ENCODE measurements at regions not wholly inside any gene's neighbourhood (a gene's known extent, or its start where the extent isn't known, plus 50 kb on each side); places are given as distances from the start of the nearest gene placed in this dataset.

GRCh38 chr6:101110814-101111213, 229.7 kb upstream of the ASCC3 start:
- Histone ChIP-seq H3K4me2 (ENCODE audit: insufficient read depth, low read length) (no peak overlapping the region), H3K27me3 (ENCODE audit: insufficient read depth, low read length) (no peaks in the 10 kb centered on the region), H3K4me1 (ENCODE audit: insufficient read depth, low read length) (no peaks in the 10 kb centered on the region), H2AFZ (ENCODE audit: low read length) (no peak overlapping the region), H3K79me2 (ENCODE audit: insufficient read depth, low read length) (no peaks in the 10 kb centered on the region), H3K36me3 (ENCODE audit: insufficient read depth, low read length) (no peaks in the 10 kb centered on the region), H3K4me3 (ENCODE audit: insufficient read depth, low read length) (no peak overlapping the region), H3K27ac (ENCODE audit: low read depth, low read length) (no peak overlapping the region), H3K9me3 (ENCODE audit: low read depth, low read length) (no peaks in the 10 kb centered on the region), H4K20me1 (ENCODE audit: insufficient read depth, low read length) (no peaks in the 10 kb centered on the region)
- TF ChIP-seq CTCF (IDR thresholded peaks at IDR 0.05; ENCODE audit: extremely low read depth, low read depth, low read length), result no peak
- no peak for DNase-seq (ENCODE audit: insufficient read length, low spot score, missing footprints)

GRCh38 chr6:101113468-101114260, 232.5 kb upstream of the ASCC3 start:
- no peak for TF ChIP-seq CTCF (IDR thresholded peaks at IDR 0.05; ENCODE audit: extremely low read depth, low read depth, low read length)
- H3K4me2 ChIP-seq (ENCODE audit: insufficient read depth, low read length), result no peak overlapping the region
- H3K27ac ChIP-seq (ENCODE audit: low read depth, low read length), result no peak overlapping the region
- DNase-seq (ENCODE audit: insufficient read length, low spot score, missing footprints), result no peak
- no peak overlapping the region for H2AFZ ChIP-seq (ENCODE audit: low read length)
- H3K4me3 ChIP-seq (ENCODE audit: insufficient read depth, low read length), result no peak overlapping the region
- H3K36me3 ChIP-seq (ENCODE audit: insufficient read depth, low read length), result no peaks in the 10 kb centered on the region
- H3K4me1 ChIP-seq (ENCODE audit: insufficient read depth, low read length), result no peaks in the 10 kb centered on the region
- no peaks in the 10 kb centered on the region for H4K20me1 ChIP-seq (ENCODE audit: insufficient read depth, low read length)
- H3K9me3 ChIP-seq (ENCODE audit: low read depth, low read length), result no peaks in the 10 kb centered on the region
- H3K79me2 ChIP-seq (ENCODE audit: insufficient read depth, low read length), result no peaks in the 10 kb centered on the region
- H3K27me3 ChIP-seq (ENCODE audit: insufficient read depth, low read length), result no peaks in the 10 kb centered on the region

- no peaks in the 10 kb centered on the region for H3K4me1 ChIP-seq (ENCODE audit: insufficient read depth, low read length)
- no peak overlapping the region for H3K27ac ChIP-seq (ENCODE audit: low read depth, low read length)
- no peak overlapping the region for H3K4me2 ChIP-seq (ENCODE audit: insufficient read depth, low read length)
- no peaks in the 10 kb centered on the region for H3K79me2 ChIP-seq (ENCODE audit: insufficient read depth, low read length)
- no peaks in the 10 kb centered on the region for H3K36me3 ChIP-seq (ENCODE audit: insufficient read depth, low read length)
- H2AFZ ChIP-seq (ENCODE audit: low read length), result no peak overlapping the region
- no peak overlapping the region for H3K4me3 ChIP-seq (ENCODE audit: insufficient read depth, low read length)
- no peaks in the 10 kb centered on the region for H3K9me3 ChIP-seq (ENCODE audit: low read depth, low read length)
- DNase-seq (ENCODE audit: insufficient read length, low spot score, missing footprints), result no peak
- peak; percentile 27 for TF ChIP-seq CTCF (IDR thresholded peaks at IDR 0.05; ENCODE audit: extremely low read depth, low read depth, low read length)
- H4K20me1 ChIP-seq (ENCODE audit: insufficient read depth, low read length), result no peaks in the 10 kb centered on the region
- H3K27me3 ChIP-seq (ENCODE audit: insufficient read depth, low read length), result no peaks in the 10 kb centered on the region
Measured at GRCh38 chr6:101114703-101115102, 233.6 kb upstream of the ASCC3 start.

- Histone ChIP-seq H3K36me3 (ENCODE audit: insufficient read depth, low read length) (no peaks in the 10 kb centered on the region), H4K20me1 (ENCODE audit: insufficient read depth, low read length) (no peaks in the 10 kb centered on the region), H3K27ac (ENCODE audit: low read depth, low read length) (no peak overlapping the region), H3K27me3 (ENCODE audit: insufficient read depth, low read length) (no peaks in the 10 kb centered on the region), H3K9me3 (ENCODE audit: low read depth, low read length) (no peaks in the 10 kb centered on the region), H3K79me2 (ENCODE audit: insufficient read depth, low read length) (no peaks in the 10 kb centered on the region), H3K4me2 (ENCODE audit: insufficient read depth, low read length) (no peak overlapping the region), H3K4me3 (ENCODE audit: insufficient read depth, low read length) (no peak overlapping the region), H2AFZ (ENCODE audit: low read length) (no peak overlapping the region), H3K4me1 (ENCODE audit: insufficient read depth, low read length) (no peaks in the 10 kb centered on the region)
- DNase-seq (ENCODE audit: insufficient read length, low spot score, missing footprints), result no peak
- TF ChIP-seq CTCF (IDR thresholded peaks at IDR 0.05; ENCODE audit: extremely low read depth, low read depth, low read length), result no peak
Measured at GRCh38 chr6:101116337-101116736, 235.2 kb upstream of the ASCC3 start.
